SW 1271 (cell line): ENCODE measurements at regions not wholly inside any gene's neighbourhood (a gene's known extent, or its start where the extent isn't known, plus 50 kb on each side); places are given as distances from the start of the nearest gene placed in this dataset.

ENCODE experiments used
- DNase-seq, 2 experiments: peaks; one replicate each; lab custom pipeline; 2025; lab: John Stamatoyannopoulos, UW

- DNase-seq: no peak
Observed at GRCh38 chr1:213876531-213876930, 111.2 kb upstream of the PROX1 start.

- DNase-seq: no peak
Observed at GRCh38 chr1:213883618-213884017, 104.2 kb upstream of the PROX1 start.

- DNase-seq: no peak
Observed at GRCh38 chr1:213884402-213884801, 103.4 kb upstream of the PROX1 start.

- DNase-seq: no peak
Observed at GRCh38 chr1:213884942-213885341, 102.8 kb upstream of the PROX1 start.

GRCh38 chr1:213887842-213888241, 99.9 kb upstream of the PROX1 start:
- DNase-seq: no peak

GRCh38 chr1:213891989-213892902, 95.5 kb upstream of the PROX1 start:
- no peak for DNase-seq

- no peak for DNase-seq
Observed at GRCh38 chr1:213898684-213899083, 89.1 kb upstream of the PROX1 start.

- no peak for DNase-seq
Observed at GRCh38 chr1:213899413-213899812, 88.4 kb upstream of the PROX1 start.

GRCh38 chr1:213905344-213905743, 82.4 kb upstream of the PROX1 start:
- DNase-seq: no peak

GRCh38 chr1:213908521-213908920, 79.3 kb upstream of the PROX1 start:
- DNase-seq: no peak

- DNase-seq: no peak
Observed at GRCh38 chr1:213914392-213914791, 73.4 kb upstream of the PROX1 start.

- DNase-seq: no peak
Observed at GRCh38 chr1:213921311-213921710, 66.5 kb upstream of the PROX1 start.

GRCh38 chr1:213921712-213922111, 66.1 kb upstream of the PROX1 start:
- DNase-seq: no peak

- no peak for DNase-seq
Observed at GRCh38 chr1:213925531-213926182, 62.1 kb upstream of the PROX1 start.

- no peak for DNase-seq
Observed at GRCh38 chr1:213927846-213928245, 59.9 kb upstream of the PROX1 start.

- DNase-seq: no peak
Observed at GRCh38 chr1:213929398-213929797, 58.4 kb upstream of the PROX1 start.

GRCh38 chr1:213931836-213932235, 55.9 kb upstream of the PROX1 start:
- no peak for DNase-seq

- DNase-seq: no peak
Observed at GRCh38 chr1:213933336-213933735, 54.4 kb upstream of the PROX1 start.

- no peak for DNase-seq
Observed at GRCh38 chr1:213934649-213935048, 53.1 kb upstream of the PROX1 start.

- DNase-seq: no peak
Observed at GRCh38 chr1:213936571-213936970, 51.2 kb upstream of the PROX1 start.
